HepG2 (cell line): ENCODE measurements at regions not wholly inside any gene's neighbourhood (a gene's known extent, or its start where the extent isn't known, plus 50 kb on each side); places are given as distances from the start of the nearest gene placed in this dataset.

Experiments
- ATAC-seq: fragments of 200-7000 bp; cut with Tn5 transposase; 3 replicates; pipeline ENCODE4 v1.9.1; 2020; ENCODE audit warnings: mild to moderate bottlenecking, moderate library complexity
- BruUV-seq: library from RNA; stranded (reverse); fragments of 400-500 nt; replicated peaks from 2 replicates; lab custom pipeline; 2021; lab: Mats Ljungman, UMichigan
- CTCF ChIA-PET: fragments of 300-600 bp; formaldehyde crosslinking; extraction: SDS; loops from one replicate; lab custom pipeline; 2021; ENCODE audit warnings: low total read pairs, inconsistent platforms, low intra/inter-chr PET ratio; lab: Yijun Ruan, JAX
- POLR2A ChIA-PET: fragments of 350-600 bp; sonication (Branson Sonifier 250); formaldehyde crosslinking; loops from one replicate; lab custom pipeline; 2020; ENCODE audit warnings: antibody characterized with exemption, inconsistent platforms; lab: Yijun Ruan, JAX
- DNase-seq: peaks from one replicate; pipeline ENCODE4 v3.0.0-alpha.2; 2015; ENCODE audit warnings: low spot score
- FAIRE-seq: peaks from 3 replicates; lab custom pipeline; 2011; peaks lifted over from hg19 to GRCh38; lab: Jason Lieb, UNC
- H2AFZ ChIP-seq: one replicate; pipeline ENCODE4 v1.6.1; 2011; ENCODE audit warnings: low read length, inconsistent platforms
- H3K27ac ChIP-seq: fragments of 300-600 bp; 3 replicates; pipeline ENCODE4 v1.8.0; 2011; ENCODE audit warnings: mixed run types, mild to moderate bottlenecking, mixed read lengths, low read length, inconsistent platforms; ENCODE audit not compliant: insufficient read depth; ENCODE audit errors: extremely low read length
- H3K27me3 ChIP-seq, 2 experiments: fragments of 200-600 bp in 1 of 2; 2 replicates in 1 of 2; 3 replicates in 1 of 2; pipeline versions ENCODE4 v1.6.0 to v1.8.0; 2011; ENCODE audit warnings: low read length in 2 of 2, mild to moderate bottlenecking in 2 of 2, moderate library complexity in 2 of 2, inconsistent platforms in 1 of 2; ENCODE audit not compliant: insufficient read depth in 2 of 2, control insufficient read depth in 1 of 2
- H3K36me3 ChIP-seq, 2 experiments: fragments of 200-600 bp in 1 of 2; replicated peaks in 1 of 2; 2 replicates in 1 of 2; 3 replicates in 1 of 2; pipeline versions ENCODE4 v1.5.1 to v1.8.0; 2011; ENCODE audit warnings: low read length in 2 of 2, inconsistent platforms in 1 of 2; ENCODE audit not compliant: insufficient read depth in 2 of 2, control insufficient read depth in 1 of 2
- H3K4me1 ChIP-seq: 2 replicates; pipeline ENCODE4 v1.5.1; 2012; ENCODE audit warnings: low read length, inconsistent platforms; ENCODE audit not compliant: insufficient read depth
- H3K4me2 ChIP-seq: 2 replicates; pipeline ENCODE4 v1.6.0; 2011; ENCODE audit warnings: low read depth, low read length, inconsistent platforms
- H3K4me3 ChIP-seq, 3 experiments: fragments of 200-600 bp in 1 of 3; sonication (generic), shearing (Covaris generic) in 1 of 3; replicated peaks in 1 of 3; 2 replicates each; pipeline ENCODE4 v1.5.1; 2011 to 2016; ENCODE audit warnings: low read length in 3 of 3, inconsistent platforms in 2 of 3, low read depth in 2 of 3, mild to moderate bottlenecking in 2 of 3, control low read depth in 1 of 3, mixed read lengths in 1 of 3; ENCODE audit not compliant: insufficient read depth in 1 of 3
- H3K79me2 ChIP-seq: one replicate; pipeline ENCODE4 v1.6.1; 2011; ENCODE audit warnings: low read length, inconsistent platforms; ENCODE audit not compliant: insufficient read depth
- H3K9ac ChIP-seq: 2 replicates; pipeline ENCODE4 v1.6.0; 2011; ENCODE audit warnings: mild to moderate bottlenecking, low read depth, low read length, inconsistent platforms; ENCODE audit not compliant: insufficient read depth
- H3K9me3 ChIP-seq: 2 replicates; pipeline ENCODE4 v1.5.1; 2012; ENCODE audit warnings: mild to moderate bottlenecking, low read length
- H4K20me1 ChIP-seq: 2 replicates; pipeline ENCODE4 v1.6.0; 2011; ENCODE audit warnings: inconsistent platforms, mild to moderate bottlenecking, low read length, moderate library complexity; ENCODE audit not compliant: insufficient read depth
- GFI1 ChIP-seq: sonication (generic); formaldehyde crosslinking; IDR thresholded peaks from 2 replicates; pipeline ENCODE4 v1.5.0; 2020; ENCODE audit warnings: missing genetic modification reagents, mild to moderate bottlenecking, borderline replicate concordance
- HNRNPL ChIP-seq: fragments of 200-400 bp; formaldehyde crosslinking; IDR thresholded peaks from 2 replicates; pipeline ENCODE4 v1.6.1; 2017; ENCODE audit warnings: mild to moderate bottlenecking, low read depth, low read length
- RAD21 ChIP-seq: fragments of 450-650 bp; formaldehyde crosslinking; IDR thresholded peaks from 2 replicates; pipeline ENCODE4 v1.5.0; 2020; ENCODE audit warnings: mild to moderate bottlenecking
- RAD51 ChIP-seq: fragments of 450-650 bp; IDR thresholded peaks from 2 replicates; pipeline ENCODE4 v1.6.1; 2016; ENCODE audit warnings: borderline replicate concordance
- SETDB1 ChIP-seq: sonication (generic); formaldehyde crosslinking; IDR thresholded peaks from 2 replicates; pipeline ENCODE4 v1.5.1; 2020; ENCODE audit warnings: missing genetic modification reagents, mild to moderate bottlenecking, borderline replicate concordance
- SNAPC2 ChIP-seq: sonication (generic); formaldehyde crosslinking; IDR thresholded peaks from 2 replicates; pipeline ENCODE4 v1.8.1; 2022; ENCODE audit warnings: mild to moderate bottlenecking, missing genetic modification reagents
- ZBTB38 ChIP-seq: sonication (generic); formaldehyde crosslinking; IDR thresholded peaks from 2 replicates; pipeline ENCODE4 v1.5.1; 2020; ENCODE audit warnings: mild to moderate bottlenecking, missing genetic modification reagents
- ZNF292 ChIP-seq: sonication (generic); formaldehyde crosslinking; IDR thresholded peaks from 2 replicates; pipeline ENCODE4 v1.8.1; 2022; ENCODE audit warnings: mild to moderate bottlenecking, low read depth, missing genetic modification reagents, borderline replicate concordance
- ZNF615 ChIP-seq: sonication (generic); formaldehyde crosslinking; IDR thresholded peaks from 2 replicates; pipeline ENCODE4 v1.5.0; 2020; ENCODE audit warnings: mild to moderate bottlenecking, missing genetic modification reagents, borderline replicate concordance
- ZSCAN30 ChIP-seq: sonication (generic); formaldehyde crosslinking; IDR thresholded peaks from 2 replicates; pipeline ENCODE4 v1.5.0; 2020; ENCODE audit warnings: mild to moderate bottlenecking, missing genetic modification reagents
- WGBS: methylation state at CpG from one replicate; pipeline ENCODE4 v1.1.6; 2017; ENCODE audit warnings: low lambda C conversion rate; 5-methylcytosine and 5-hydroxymethylcytosine counted together
- in situ Hi-C: cut with HindIII; loops from 2 replicates; pipeline ENCODE4 v1.10.0; 2017; ENCODE audit warnings: low pct_unique_long_range_greater_than_20kb; ENCODE audit not compliant: extremely low pct_ligation_motif_present
- intact Hi-C: fragments of 100-400 bp; cut with micrococcal nuclease; formaldehyde crosslinking; loops from one replicate; pipeline ENCODE4 v1.10.0; 2022; ENCODE audit not compliant: unreplicated experiment
- TF ChIP-seq, protein P1 (sequence below): sonication (generic); formaldehyde crosslinking; IDR thresholded peaks from 2 replicates; pipeline ENCODE4 v1.8.0; 2022; ENCODE audit warnings: missing genetic modification reagents, low read depth, mild to moderate bottlenecking, borderline replicate concordance
- TF ChIP-seq, protein P2 (sequence below): sonication (generic); formaldehyde crosslinking; IDR thresholded peaks from 2 replicates; pipeline ENCODE4 v1.4.0; 2020; ENCODE audit warnings: missing genetic modification reagents
- TF ChIP-seq, protein P3 (sequence below): sonication (generic); formaldehyde crosslinking; IDR thresholded peaks from 2 replicates; pipeline ENCODE4 v1.4.0; 2020; ENCODE audit warnings: mild to moderate bottlenecking, missing genetic modification reagents

DNA sequence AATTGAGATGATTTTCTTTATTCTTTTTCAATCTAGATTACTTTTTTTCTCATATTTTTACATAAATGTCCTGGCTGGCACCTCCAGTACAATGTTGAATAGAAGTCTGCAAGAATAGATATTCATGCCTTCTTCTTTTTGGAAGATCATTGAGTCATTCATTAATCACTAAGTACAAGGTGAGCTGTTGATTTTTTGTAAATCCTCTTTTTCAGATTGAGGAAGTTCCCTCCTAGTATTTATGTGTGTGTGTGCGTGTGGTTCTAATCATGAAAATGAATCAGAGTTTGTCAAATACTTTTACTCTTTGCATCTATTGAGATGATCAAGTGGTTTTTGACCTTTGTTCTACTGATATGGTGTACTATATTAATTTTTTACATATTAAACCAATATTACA, 859.3 kb downstream of the KCNT2 start (continued):
- TF ChIP-seq, protein P1, sequence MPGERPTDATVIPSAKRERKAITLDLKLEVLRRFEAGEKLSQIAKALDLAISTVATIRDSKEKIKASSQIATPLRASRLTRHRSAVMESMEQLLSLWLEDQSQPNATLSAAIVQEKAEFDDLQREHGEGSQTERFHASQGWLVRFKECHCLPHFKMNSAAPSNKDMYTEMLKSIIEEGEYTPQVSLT (CRISPR knock-in tag) = no peak
- TF ChIP-seq RAD51 (no peak), HNRNPL (no peak), ZBTB38 (no peak), GFI1 (CRISPR knock-in tag) (no peak)
- TF ChIP-seq, protein P2, sequence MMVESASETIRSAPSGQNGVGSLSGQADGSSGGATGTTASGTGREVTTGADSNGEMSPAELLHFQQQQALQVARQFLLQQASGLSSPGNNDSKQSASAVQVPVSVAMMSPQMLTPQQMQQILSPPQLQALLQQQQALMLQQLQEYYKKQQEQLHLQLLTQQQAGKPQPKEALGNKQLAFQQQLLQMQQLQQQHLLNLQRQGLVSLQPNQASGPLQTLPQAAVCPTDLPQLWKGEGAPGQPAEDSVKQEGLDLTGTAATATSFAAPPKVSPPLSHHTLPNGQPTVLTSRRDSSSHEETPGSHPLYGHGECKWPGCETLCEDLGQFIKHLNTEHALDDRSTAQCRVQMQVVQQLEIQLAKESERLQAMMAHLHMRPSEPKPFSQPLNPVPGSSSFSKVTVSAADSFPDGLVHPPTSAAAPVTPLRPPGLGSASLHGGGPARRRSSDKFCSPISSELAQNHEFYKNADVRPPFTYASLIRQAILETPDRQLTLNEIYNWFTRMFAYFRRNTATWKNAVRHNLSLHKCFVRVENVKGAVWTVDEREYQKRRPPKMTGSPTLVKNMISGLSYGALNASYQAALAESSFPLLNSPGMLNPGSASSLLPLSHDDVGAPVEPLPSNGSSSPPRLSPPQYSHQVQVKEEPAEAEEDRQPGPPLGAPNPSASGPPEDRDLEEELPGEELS (CRISPR knock-in tag) = no peak

DNA sequence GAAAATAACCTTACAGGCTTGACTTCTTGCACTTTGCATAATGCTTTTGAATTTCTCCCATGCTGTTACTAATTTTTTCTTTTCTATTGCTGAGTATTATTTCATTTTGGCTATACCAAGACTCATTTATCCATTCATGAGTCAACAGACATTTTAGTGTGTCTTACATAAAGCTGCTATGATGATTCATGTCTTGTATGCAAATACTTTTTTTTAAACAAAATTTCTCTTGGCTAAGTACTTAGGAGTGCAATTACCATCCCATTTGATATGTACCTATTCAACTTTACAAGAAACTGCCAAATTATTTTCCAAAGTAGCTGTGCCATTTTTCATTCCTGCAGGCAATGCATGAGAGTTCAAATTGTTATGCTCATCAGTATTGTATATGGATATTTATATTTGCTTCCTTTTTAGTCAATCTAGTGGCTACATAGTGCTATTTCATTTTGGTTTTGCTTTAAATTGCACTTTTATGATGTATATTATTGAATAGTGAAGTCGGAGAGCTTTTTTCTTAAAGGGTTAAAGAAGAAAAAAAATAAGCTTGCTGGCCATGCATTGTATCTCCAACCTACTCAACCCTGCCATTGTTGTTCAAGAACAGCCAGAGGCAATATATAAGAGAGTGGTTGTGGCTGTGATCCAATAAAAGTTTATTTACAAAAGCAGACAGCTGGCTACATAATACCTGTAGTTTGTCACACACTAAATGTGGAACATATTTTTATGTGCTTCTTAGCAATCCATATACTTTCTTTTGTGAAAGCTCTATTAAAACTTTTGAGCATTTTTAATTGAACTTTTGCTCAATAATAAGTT, 862.8 kb downstream of the KCNT2 start:
- in situ Hi-C loops (no loop called here), intact Hi-C loops (no loop called here)
- Histone ChIP-seq H3K9me3 (no peaks in the 10 kb centered on the region), H3K4me1 (no peaks in the 10 kb centered on the region), H3K4me3 (no peak overlapping the region), H4K20me1 (no peaks in the 10 kb centered on the region), H3K9ac (no peak overlapping the region), H3K4me2 (no peak overlapping the region), H3K27ac (no peak overlapping the region), H3K79me2 (no peaks in the 10 kb centered on the region), H3K36me3 (no peaks in the 10 kb centered on the region), H2AFZ (no peak overlapping the region), H3K27me3 (no peaks in the 10 kb centered on the region)
- ChIA-PET CTCF (no interaction called here), POLR2A (no interaction called here)
- DNase-seq (no peak), ATAC-seq (no peak), FAIRE-seq (no peak)
- WGBS = 2% methylated on average over 1 of the region's 1 CpG
- BruUV-seq = no TSS peak
- no peak for TF ChIP-seq ZNF292 (CRISPR knock-in tag)
- TF ChIP-seq, protein P3, sequence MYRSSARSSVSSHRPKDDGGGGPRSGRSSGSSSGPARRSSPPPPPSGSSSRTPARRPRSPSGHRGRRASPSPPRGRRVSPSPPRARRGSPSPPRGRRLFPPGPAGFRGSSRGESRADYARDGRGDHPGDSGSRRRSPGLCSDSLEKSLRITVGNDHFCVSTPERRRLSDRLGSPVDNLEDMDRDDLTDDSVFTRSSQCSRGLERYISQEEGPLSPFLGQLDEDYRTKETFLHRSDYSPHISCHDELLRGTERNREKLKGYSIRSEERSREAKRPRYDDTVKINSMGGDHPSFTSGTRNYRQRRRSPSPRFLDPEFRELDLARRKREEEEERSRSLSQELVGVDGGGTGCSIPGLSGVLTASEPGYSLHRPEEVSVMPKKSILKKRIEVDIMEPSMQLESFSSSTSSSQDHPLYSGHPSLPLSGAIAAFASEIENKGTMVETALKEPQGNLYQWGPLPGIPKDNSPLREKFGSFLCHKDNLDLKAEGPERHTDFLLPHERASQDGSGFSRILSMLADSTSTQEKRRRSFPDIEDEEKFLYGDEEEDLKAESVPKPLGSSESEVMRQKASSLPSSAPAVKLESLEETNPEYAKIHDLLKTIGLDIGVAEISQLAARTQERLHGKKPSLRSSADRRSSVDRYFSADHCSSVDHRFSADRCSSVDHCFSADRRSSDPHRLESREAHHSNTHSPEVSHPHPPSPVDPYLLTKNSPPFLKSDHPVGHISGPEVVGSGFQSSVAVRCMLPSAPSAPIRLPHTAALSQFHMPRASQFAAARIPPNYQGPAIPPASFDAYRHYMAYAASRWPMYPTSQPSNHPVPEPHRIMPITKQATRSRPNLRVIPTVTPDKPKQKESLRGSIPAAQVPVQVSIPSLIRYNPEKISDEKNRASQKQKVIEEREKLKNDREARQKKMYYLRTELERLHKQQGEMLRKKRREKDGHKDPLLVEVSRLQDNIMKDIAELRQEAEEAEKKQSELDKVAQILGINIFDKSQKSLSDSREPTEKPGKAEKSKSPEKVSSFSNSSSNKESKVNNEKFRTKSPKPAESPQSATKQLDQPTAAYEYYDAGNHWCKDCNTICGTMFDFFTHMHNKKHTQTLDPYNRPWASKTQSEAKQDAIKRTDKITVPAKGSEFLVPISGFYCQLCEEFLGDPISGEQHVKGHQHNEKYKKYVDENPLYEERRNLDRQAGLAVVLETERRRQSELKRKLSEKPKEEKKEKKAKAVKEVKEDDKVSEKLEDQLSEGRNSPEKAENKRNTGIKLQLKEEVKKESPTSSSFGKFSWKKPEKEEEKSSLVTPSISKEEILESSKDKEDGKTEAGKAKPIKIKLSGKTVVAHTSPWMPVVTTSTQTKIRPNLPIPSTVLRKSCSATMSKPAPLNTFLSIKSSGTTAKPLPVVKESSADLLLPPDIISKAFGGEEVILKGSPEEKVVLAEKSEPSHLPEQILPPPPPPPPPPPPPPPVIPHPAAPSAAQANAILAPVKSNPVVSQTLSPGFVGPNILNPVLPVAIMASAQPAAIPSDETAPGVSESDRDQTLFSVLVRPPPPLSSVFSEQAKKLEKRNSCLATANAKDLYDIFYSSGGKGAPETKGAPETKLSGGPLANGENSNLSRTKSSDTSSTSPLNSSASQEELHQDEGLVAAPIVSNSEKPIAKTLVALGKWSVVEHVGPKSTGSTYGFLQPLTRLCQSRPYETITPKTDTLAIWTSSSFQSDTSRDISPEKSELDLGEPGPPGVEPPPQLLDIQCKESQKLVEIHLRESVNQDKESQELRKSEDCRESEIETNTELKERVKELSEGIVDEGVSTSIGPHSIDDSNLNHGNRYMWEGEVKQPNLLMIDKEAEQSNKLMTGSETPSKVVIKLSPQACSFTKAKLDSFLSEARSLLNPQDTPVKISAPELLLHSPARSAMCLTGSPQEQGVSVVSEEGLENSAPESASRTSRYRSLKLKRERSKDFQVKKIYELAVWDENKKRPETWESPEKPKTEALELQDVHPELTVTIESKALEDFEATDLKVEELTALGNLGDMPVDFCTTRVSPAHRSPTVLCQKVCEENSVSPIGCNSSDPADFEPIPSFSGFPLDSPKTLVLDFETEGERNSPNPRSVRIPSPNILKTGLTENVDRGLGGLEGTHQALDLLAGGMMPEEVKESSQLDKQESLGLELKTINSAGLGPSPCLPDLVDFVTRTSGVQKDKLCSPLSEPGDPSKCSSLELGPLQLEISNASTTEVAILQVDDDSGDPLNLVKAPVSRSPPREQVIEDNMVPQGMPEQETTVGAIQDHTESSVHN = no peak
- TF ChIP-seq ZSCAN30 = no peak
- no peak for TF ChIP-seq SNAPC2 (CRISPR knock-in tag)
- TF ChIP-seq RAD21 (CRISPR knock-in tag) = no peak
- TF ChIP-seq SETDB1 (CRISPR knock-in tag) = no peak
- TF ChIP-seq ZNF615 (CRISPR knock-in tag) = no peak
